Spleen (tissue), 7 donors: ENCODE measurements at regions not wholly inside any gene's neighbourhood (a gene's known extent, or its start where the extent isn't known, plus 50 kb on each side); places are given as distances from the start of the nearest gene placed in this dataset.

Experiments
- CTCF ChIP-seq, 11 experiments: fragments of 200-600 bp in 7 of 11; fragments of 450-650 bp in 4 of 11; sonication (generic) in 4 of 11; IDR thresholded peaks in 8 of 11; conservative IDR thresholded peaks in 3 of 11; 1 replicate in 7 of 11; 2 replicates in 4 of 11; pipeline versions ENCODE4 v1.4.0 to v1.8.0; 2016 to 2021; ENCODE audit warnings: antibody characterized with exemption in 11 of 11, inconsistent platforms in 4 of 11, mild to moderate bottlenecking in 1 of 11
- POLR2AphosphoS5 ChIP-seq, 3 donors: sonication (generic); formaldehyde crosslinking; IDR thresholded peaks; one replicate each; pipeline ENCODE4 v1.5.1; 2017; ENCODE audit warnings: antibody characterized with exemption in 3 of 3
- donor health status: DM: no; HTN: no; CAD: no; lungs with moderate emphysema.
- donor health status: DM: no; HTN: no; CAD: no.
- donor health status: DM: no; HTN: no; CAD: no.

GRCh38 chr16:85381738-85382592 lies 231.2 kb upstream of the GSE1 start:
- TF ChIP-seq POLR2AphosphoS5 (IDR thresholded peaks at IDR 0.05) (no peak), CTCF (IDR thresholded peaks at IDR 0.05 in 8 of 11, conservative IDR thresholded peaks at IDR 0.05 in 3 of 11) (no peak)
